Fibroblast of mammary gland (primary cell): ENCODE measurements at regions not wholly inside any gene's neighbourhood (a gene's known extent, or its start where the extent isn't known, plus 50 kb on each side); places are given as distances from the start of the nearest gene placed in this dataset.

Experiments
- DNase-seq: peaks from one replicate; pipeline ENCODE4 v3.0.0-alpha.2; 2010; ENCODE audit warnings: low read depth
- H3K4me3 ChIP-seq: 2 replicates; pipeline ENCODE4 v1.5.1; 2011; ENCODE audit warnings: low read depth, mild to moderate bottlenecking, low read length, moderate library complexity; ENCODE audit not compliant: control insufficient read depth
- CTCF ChIP-seq: conservative IDR thresholded peaks from 2 replicates; pipeline ENCODE4 v1.5.1; 2011; ENCODE audit warnings: low read depth, low read length, inconsistent platforms; ENCODE audit not compliant: control insufficient read depth, insufficient read depth

- no peak for TF ChIP-seq CTCF
- H3K4me3 ChIP-seq = no peak overlapping the region
- DNase-seq = no peak
These were observed 429.6 kb upstream of the SALL3 start for GRCh38 chr18:78549971-78550370.

- DNase-seq = no peak
- no peak for TF ChIP-seq CTCF
- no peak overlapping the region for H3K4me3 ChIP-seq
These were observed 424.5 kb upstream of the SALL3 start for GRCh38 chr18:78554944-78555608.

GRCh38 chr18:78557371-78557770 lies 422.2 kb upstream of the SALL3 start:
- no peak for TF ChIP-seq CTCF
- DNase-seq = no peak

GRCh38 chr18:78558101-78558810 lies 421.4 kb upstream of the SALL3 start:
- no peak for TF ChIP-seq CTCF
- DNase-seq = no peak
- H3K4me3 ChIP-seq = no peak overlapping the region

More at GRCh38 chr18:78557371-78557770, 422.2 kb upstream of the SALL3 start:
- H3K4me3 ChIP-seq = no peak overlapping the region

- no peak for DNase-seq
- no peak overlapping the region for H3K4me3 ChIP-seq
- no peak for TF ChIP-seq CTCF
These were observed 420.7 kb upstream of the SALL3 start for GRCh38 chr18:78558948-78559347.

- DNase-seq = no peak
- no peak for TF ChIP-seq CTCF
- H3K4me3 ChIP-seq = no peak overlapping the region
These were observed 420.0 kb upstream of the SALL3 start for GRCh38 chr18:78559584-78559983.
